CD8-positive, alpha-beta memory T cell (primary cell): ENCODE measurements at regions not wholly inside any gene's neighbourhood (a gene's known extent, or its start where the extent isn't known, plus 50 kb on each side); places are given as distances from the start of the nearest gene placed in this dataset.

Experiments
- CTCF ChIA-PET: fragments of 350-600 bp; sonication (Branson Sonifier 250); formaldehyde crosslinking; loops from one replicate; lab custom pipeline; 2021; ENCODE audit warnings: antibody characterized with exemption; lab: Charles Lee
- POLR2A ChIA-PET: fragments of 350-600 bp; sonication (Branson Sonifier 250); formaldehyde crosslinking; loops from one replicate; lab custom pipeline; 2021; ENCODE audit warnings: antibody characterized with exemption; lab: Charles Lee
- DNase-seq, 5 donors: peaks; one replicate each; pipeline versions ENCODE4 v3.0.0 to v3.0.0-alpha.2; 2020 to 2022; ENCODE audit warnings: mixed read lengths in 1 of 5
- H3K27ac ChIP-seq: one replicate; pipeline ENCODE4 v1.7.0; 2013; ENCODE audit warnings: low read depth, mild to moderate bottlenecking, low read length, moderate library complexity
- H3K27me3 ChIP-seq: 2 replicates; pipeline ENCODE4 v1.7.0; 2013; ENCODE audit warnings: low read length, mild to moderate bottlenecking; ENCODE audit not compliant: insufficient read depth, poor library complexity, severe bottlenecking
- H3K36me3 ChIP-seq: 2 replicates; pipeline ENCODE4 v1.7.0; 2013; ENCODE audit warnings: mild to moderate bottlenecking, low read length, moderate library complexity; ENCODE audit not compliant: insufficient read depth
- H3K4me1 ChIP-seq: 2 replicates; pipeline ENCODE4 v1.7.0; 2013; ENCODE audit warnings: mild to moderate bottlenecking, low read length, moderate library complexity; ENCODE audit not compliant: insufficient read depth
- H3K4me3 ChIP-seq: 2 replicates; pipeline ENCODE4 v1.7.0; 2013; ENCODE audit warnings: mild to moderate bottlenecking, low read length
- H3K9me3 ChIP-seq: 2 replicates; pipeline ENCODE4 v1.7.0; 2013; ENCODE audit warnings: mild to moderate bottlenecking, low read length
- H3K27ac Mint-ChIP-seq, 8 donors: one replicate each; pipeline ENCODE4 v1.8.0; 2020 to 2021; ENCODE audit warnings: mixed read lengths in 8 of 8, mild to moderate bottlenecking in 6 of 8, inconsistent platforms in 3 of 8, moderate library complexity in 3 of 8
- H3K27me3 Mint-ChIP-seq, 2 donors: one replicate each; pipeline ENCODE4 v1.8.0; 2020 to 2021; ENCODE audit warnings: mixed read lengths in 2 of 2, mild to moderate bottlenecking in 1 of 2, moderate library complexity in 1 of 2
- H3K36me3 Mint-ChIP-seq, 3 donors: one replicate each; pipeline ENCODE4 v1.8.0; 2020 to 2021; ENCODE audit warnings: mixed read lengths in 3 of 3, inconsistent platforms in 1 of 3, mild to moderate bottlenecking in 1 of 3
- H3K4me1 Mint-ChIP-seq, 3 donors: one replicate each; pipeline ENCODE4 v1.8.0; 2020 to 2021; ENCODE audit warnings: mixed read lengths in 3 of 3, inconsistent platforms in 1 of 3, mild to moderate bottlenecking in 1 of 3
- H3K4me3 Mint-ChIP-seq, 7 donors: one replicate each; pipeline ENCODE4 v1.8.0; 2020 to 2021; ENCODE audit warnings: mixed read lengths in 7 of 7, mild to moderate bottlenecking in 6 of 7, moderate library complexity in 4 of 7, inconsistent platforms in 2 of 7
- H3K9me3 Mint-ChIP-seq, 5 donors: one replicate each; pipeline ENCODE4 v1.8.0; 2020 to 2022; ENCODE audit warnings: mixed read lengths in 5 of 5, mild to moderate bottlenecking in 3 of 5, moderate library complexity in 2 of 5, inconsistent platforms in 1 of 5

GRCh38 chr2:36222485-36222884 lies 133.1 kb upstream of the CRIM1 start:
- H3K9me3 Mint-ChIP-seq: no peaks in the 10 kb centered on the region
- Histone ChIP-seq H3K27ac (no peak overlapping the region), H3K4me3 (no peak overlapping the region), H3K36me3 (no peaks in the 10 kb centered on the region), H3K4me1 (no peaks in the 10 kb centered on the region), H3K27me3 (no peaks in the 10 kb centered on the region), H3K9me3 (no peaks in the 10 kb centered on the region)
- H3K4me1 Mint-ChIP-seq: no peaks in the 10 kb centered on the region
- DNase-seq: no peak
- CTCF ChIA-PET: no interaction called here
- peaks cover 0 to 5% (median 0%) of the 10 kb centered on the region in 3 donors for H3K36me3 Mint-ChIP-seq
- no peak overlapping the region for H3K4me3 Mint-ChIP-seq
- no peak overlapping the region for H3K27ac Mint-ChIP-seq
- POLR2A ChIA-PET: no interaction called here
- H3K27me3 Mint-ChIP-seq: peaks cover 0 to 2% of the 10 kb centered on the region in 2 donors

- Mint-ChIP-seq H3K27ac (no peak overlapping the region), H3K9me3 (peaks cover 0 to 9% (median 0%) of the 10 kb centered on the region in 5 donors), H3K4me3 (no peak overlapping the region), H3K36me3 (peaks cover 0 to 13% (median 0%) of the 10 kb centered on the region in 3 donors), H3K4me1 (no peaks in the 10 kb centered on the region), H3K27me3 (peaks cover 0 to 1% of the 10 kb centered on the region in 2 donors)
- H3K27me3 ChIP-seq: no peaks in the 10 kb centered on the region
- H3K27ac ChIP-seq: no peak overlapping the region
- no peaks in the 10 kb centered on the region for H3K4me1 ChIP-seq
- H3K4me3 ChIP-seq: no peak overlapping the region
- H3K36me3 ChIP-seq: no peaks in the 10 kb centered on the region
- CTCF ChIA-PET: no interaction called here
- DNase-seq: no peak
- no peaks in the 10 kb centered on the region for H3K9me3 ChIP-seq
- POLR2A ChIA-PET: no interaction called here
Observed at GRCh38 chr2:36214691-36215090, 140.9 kb upstream of the CRIM1 start.

- ChIA-PET CTCF (no interaction called here), POLR2A (no interaction called here)
- no peaks in the 10 kb centered on the region for H3K9me3 ChIP-seq
Observed at GRCh38 chr2:36203366-36203765, 152.2 kb upstream of the CRIM1 start.

GRCh38 chr2:36197181-36197971 lies 158.2 kb upstream of the CRIM1 start:
- H3K36me3 Mint-ChIP-seq: peaks cover 2 to 26% (median 3%) of the 10 kb centered on the region in 3 donors
- Histone ChIP-seq H3K27ac (no peak overlapping the region), H3K4me3 (no peak overlapping the region), H3K27me3 (no peaks in the 10 kb centered on the region), H3K4me1 (no peaks in the 10 kb centered on the region), H3K9me3 (no peaks in the 10 kb centered on the region), H3K36me3 (no peaks in the 10 kb centered on the region)
- no peak overlapping the region for H3K4me3 Mint-ChIP-seq
- no peak for DNase-seq
- ChIA-PET CTCF (no interaction called here), POLR2A (no interaction called here)
- peaks cover 0 to 6% of the 10 kb centered on the region in 2 donors for H3K27me3 Mint-ChIP-seq
- H3K9me3 Mint-ChIP-seq: peaks cover 5 to 17% (median 14%) of the 10 kb centered on the region in 5 donors
- H3K4me1 Mint-ChIP-seq: peaks cover 0 to 5% (median 0%) of the 10 kb centered on the region in 3 donors
- H3K27ac Mint-ChIP-seq: peak overlapping the region in 1 of 8 donors; percentile 50

More at GRCh38 chr2:36203366-36203765, 152.2 kb upstream of the CRIM1 start:
- Histone ChIP-seq H3K4me1 (no peaks in the 10 kb centered on the region), H3K27me3 (no peaks in the 10 kb centered on the region), H3K27ac (no peak overlapping the region), H3K4me3 (no peak overlapping the region), H3K36me3 (no peaks in the 10 kb centered on the region)
- DNase-seq: no peak
- H3K27ac Mint-ChIP-seq: no peak overlapping the region
- no peaks in the 10 kb centered on the region for H3K4me1 Mint-ChIP-seq
- no peak overlapping the region for H3K4me3 Mint-ChIP-seq
- H3K36me3 Mint-ChIP-seq: peaks cover 2 to 30% (median 3%) of the 10 kb centered on the region in 3 donors
- H3K9me3 Mint-ChIP-seq: peaks cover 5 to 17% (median 14%) of the 10 kb centered on the region in 5 donors
- peaks cover 0 to 4% of the 10 kb centered on the region in 2 donors for H3K27me3 Mint-ChIP-seq

GRCh38 chr2:36193680-36194079 lies 161.9 kb upstream of the CRIM1 start:
- no peak overlapping the region for H3K4me3 Mint-ChIP-seq
- CTCF ChIA-PET: no interaction called here
- H3K4me3 ChIP-seq: no peak overlapping the region
- H3K4me1 ChIP-seq: no peaks in the 10 kb centered on the region
- POLR2A ChIA-PET: no interaction called here
- H3K27me3 ChIP-seq: no peaks in the 10 kb centered on the region
- H3K27me3 Mint-ChIP-seq: peaks cover 0 to 2% of the 10 kb centered on the region in 2 donors
- no peak overlapping the region for H3K27ac Mint-ChIP-seq
- H3K36me3 ChIP-seq: no peaks in the 10 kb centered on the region
- H3K4me1 Mint-ChIP-seq: peaks cover 0 to 5% (median 0%) of the 10 kb centered on the region in 3 donors
- H3K9me3 Mint-ChIP-seq: no peaks in the 10 kb centered on the region
- H3K9me3 ChIP-seq: no peaks in the 10 kb centered on the region
- peaks cover 0 to 1% (median 0%) of the 10 kb centered on the region in 3 donors for H3K36me3 Mint-ChIP-seq
- H3K27ac ChIP-seq: no peak overlapping the region
- DNase-seq: no peak

- H3K4me1 Mint-ChIP-seq: peaks cover 0 to 5% (median 0%) of the 10 kb centered on the region in 3 donors
- Histone ChIP-seq H3K27ac (no peak overlapping the region), H3K9me3 (no peaks in the 10 kb centered on the region), H3K27me3 (no peaks in the 10 kb centered on the region), H3K36me3 (no peaks in the 10 kb centered on the region), H3K4me1 (no peaks in the 10 kb centered on the region), H3K4me3 (no peak overlapping the region)
- no peak overlapping the region for H3K4me3 Mint-ChIP-seq
- H3K36me3 Mint-ChIP-seq: no peaks in the 10 kb centered on the region
- no peaks in the 10 kb centered on the region for H3K9me3 Mint-ChIP-seq
- H3K27me3 Mint-ChIP-seq: peaks cover 0 to 2% of the 10 kb centered on the region in 2 donors
- POLR2A ChIA-PET: no interaction called here
- DNase-seq: no peak
- H3K27ac Mint-ChIP-seq: no peak overlapping the region
- CTCF ChIA-PET: no interaction called here
Observed at GRCh38 chr2:36192983-36193382, 162.6 kb upstream of the CRIM1 start.

- Mint-ChIP-seq H3K4me1 (no peaks in the 10 kb centered on the region), H3K27me3 (no peaks in the 10 kb centered on the region), H3K27ac (peak overlapping the region in 1 of 8 donors; percentile 65), H3K36me3 (no peaks in the 10 kb centered on the region), H3K4me3 (no peak overlapping the region), H3K9me3 (no peaks in the 10 kb centered on the region)
- Histone ChIP-seq H3K27me3 (no peaks in the 10 kb centered on the region), H3K36me3 (no peaks in the 10 kb centered on the region), H3K9me3 (no peaks in the 10 kb centered on the region), H3K27ac (no peak overlapping the region), H3K4me1 (no peaks in the 10 kb centered on the region), H3K4me3 (no peak overlapping the region)
- no peak for DNase-seq
- POLR2A ChIA-PET: no interaction called here
- CTCF ChIA-PET: no interaction called here
Observed at GRCh38 chr2:36190097-36190496, 165.5 kb upstream of the CRIM1 start.

GRCh38 chr2:36185624-36186023 lies 170.0 kb upstream of the CRIM1 start:
- Histone ChIP-seq H3K27me3 (no peaks in the 10 kb centered on the region), H3K36me3 (no peaks in the 10 kb centered on the region), H3K27ac (no peak overlapping the region), H3K4me3 (no peak overlapping the region), H3K4me1 (no peaks in the 10 kb centered on the region), H3K9me3 (no peaks in the 10 kb centered on the region)
- Mint-ChIP-seq H3K4me1 (no peaks in the 10 kb centered on the region), H3K27ac (no peak overlapping the region), H3K36me3 (no peaks in the 10 kb centered on the region), H3K4me3 (no peak overlapping the region), H3K27me3 (no peaks in the 10 kb centered on the region), H3K9me3 (no peaks in the 10 kb centered on the region)
- ChIA-PET POLR2A (no interaction called here), CTCF (no interaction called here)
- DNase-seq: no peak
